C4-2B (cell line): ENCODE measurements at regions not wholly inside any gene's neighbourhood (a gene's known extent, or its start where the extent isn't known, plus 50 kb on each side); places are given as distances from the start of the nearest gene placed in this dataset.

Experiments used
- ZFX ChIP-seq: fragments of 450-650 bp; IDR thresholded peaks from 2 replicates; pipeline ENCODE4 v1.6.1; 2017
- TF ChIP-seq, protein P1 (sequence below): fragments of 450-650 bp; conservative IDR thresholded peaks from 2 replicates; pipeline ENCODE4 v1.5.1; 2017; ENCODE audit warnings: mild to moderate bottlenecking

DNA sequence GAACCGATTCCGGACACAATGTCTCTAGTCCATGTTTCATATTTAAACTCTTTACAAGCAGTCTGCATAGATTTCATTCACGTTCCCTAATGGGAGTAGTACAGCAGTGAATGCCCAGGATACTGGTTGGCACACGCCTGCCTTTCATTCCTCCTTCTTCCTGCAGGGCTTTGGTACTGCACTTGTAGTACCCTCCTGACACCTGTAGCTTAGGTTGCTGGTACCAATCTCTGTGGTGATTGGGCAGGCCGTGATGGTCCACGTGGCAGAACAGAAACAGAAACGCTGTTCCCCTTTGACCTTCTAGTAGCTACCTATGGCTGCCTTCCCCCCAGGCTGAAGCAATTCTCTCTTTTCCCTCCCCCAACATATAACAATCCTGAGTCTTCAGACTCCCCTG lies 107.3 kb upstream of the MEGF10 start:
- TF ChIP-seq, protein P1, sequence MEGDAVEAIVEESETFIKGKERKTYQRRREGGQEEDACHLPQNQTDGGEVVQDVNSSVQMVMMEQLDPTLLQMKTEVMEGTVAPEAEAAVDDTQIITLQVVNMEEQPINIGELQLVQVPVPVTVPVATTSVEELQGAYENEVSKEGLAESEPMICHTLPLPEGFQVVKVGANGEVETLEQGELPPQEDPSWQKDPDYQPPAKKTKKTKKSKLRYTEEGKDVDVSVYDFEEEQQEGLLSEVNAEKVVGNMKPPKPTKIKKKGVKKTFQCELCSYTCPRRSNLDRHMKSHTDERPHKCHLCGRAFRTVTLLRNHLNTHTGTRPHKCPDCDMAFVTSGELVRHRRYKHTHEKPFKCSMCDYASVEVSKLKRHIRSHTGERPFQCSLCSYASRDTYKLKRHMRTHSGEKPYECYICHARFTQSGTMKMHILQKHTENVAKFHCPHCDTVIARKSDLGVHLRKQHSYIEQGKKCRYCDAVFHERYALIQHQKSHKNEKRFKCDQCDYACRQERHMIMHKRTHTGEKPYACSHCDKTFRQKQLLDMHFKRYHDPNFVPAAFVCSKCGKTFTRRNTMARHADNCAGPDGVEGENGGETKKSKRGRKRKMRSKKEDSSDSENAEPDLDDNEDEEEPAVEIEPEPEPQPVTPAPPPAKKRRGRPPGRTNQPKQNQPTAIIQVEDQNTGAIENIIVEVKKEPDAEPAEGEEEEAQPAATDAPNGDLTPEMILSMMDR = no peak
- no peak for TF ChIP-seq ZFX
